Lung microvascular endothelial cell (primary cell): ENCODE measurements at regions not wholly inside any gene's neighbourhood (a gene's known extent, or its start where the extent isn't known, plus 50 kb on each side); places are given as distances from the start of the nearest gene placed in this dataset.

ENCODE experiments used
- DNase-seq, 2 donors: peaks; one replicate each; pipeline versions ENCODE4 v3.0.0 to v3.0.0-alpha.2; 2010; ENCODE audit warnings: low read depth in 2 of 2

DNA sequence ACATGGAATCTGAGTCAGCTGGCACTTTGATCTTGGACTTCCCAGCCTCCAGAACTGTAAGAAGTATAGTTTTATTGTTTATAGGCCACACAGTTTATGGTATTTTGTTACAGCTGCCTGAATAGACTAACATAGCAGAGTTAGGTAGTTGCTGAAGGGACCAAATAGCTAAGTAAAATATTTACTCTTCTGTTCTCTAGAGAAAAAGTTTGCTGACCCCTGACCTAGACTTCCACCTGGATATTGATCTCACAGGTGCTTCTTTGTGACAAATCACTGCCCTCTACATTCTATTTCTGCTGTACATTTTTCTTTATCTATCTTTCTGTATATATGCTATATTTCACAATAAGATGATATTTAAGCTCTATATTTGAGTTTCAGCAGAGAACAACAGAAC, 212.5 kb downstream of the CSNK2A3 start:
- DNase-seq: no peak

DNA sequence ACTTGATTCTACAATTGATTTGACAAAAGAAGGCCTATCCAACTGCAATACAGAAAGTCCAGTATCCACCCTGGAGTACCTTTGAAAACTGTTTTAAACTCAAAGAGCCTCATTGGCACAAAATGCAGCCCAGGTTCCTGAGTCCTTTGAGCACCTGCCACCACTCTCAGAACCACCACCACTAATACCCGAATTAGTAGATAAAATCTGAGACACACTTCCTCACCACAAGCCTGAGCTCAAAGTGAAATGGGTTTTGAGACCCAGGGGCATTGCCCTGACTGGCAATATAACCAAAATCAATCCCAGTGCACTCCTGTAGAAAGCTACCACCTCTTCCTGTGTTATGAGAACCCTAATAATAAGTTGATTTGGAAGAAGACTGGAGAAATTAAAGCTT, 215.7 kb downstream of the CSNK2A3 start:
- no peak for DNase-seq

DNA sequence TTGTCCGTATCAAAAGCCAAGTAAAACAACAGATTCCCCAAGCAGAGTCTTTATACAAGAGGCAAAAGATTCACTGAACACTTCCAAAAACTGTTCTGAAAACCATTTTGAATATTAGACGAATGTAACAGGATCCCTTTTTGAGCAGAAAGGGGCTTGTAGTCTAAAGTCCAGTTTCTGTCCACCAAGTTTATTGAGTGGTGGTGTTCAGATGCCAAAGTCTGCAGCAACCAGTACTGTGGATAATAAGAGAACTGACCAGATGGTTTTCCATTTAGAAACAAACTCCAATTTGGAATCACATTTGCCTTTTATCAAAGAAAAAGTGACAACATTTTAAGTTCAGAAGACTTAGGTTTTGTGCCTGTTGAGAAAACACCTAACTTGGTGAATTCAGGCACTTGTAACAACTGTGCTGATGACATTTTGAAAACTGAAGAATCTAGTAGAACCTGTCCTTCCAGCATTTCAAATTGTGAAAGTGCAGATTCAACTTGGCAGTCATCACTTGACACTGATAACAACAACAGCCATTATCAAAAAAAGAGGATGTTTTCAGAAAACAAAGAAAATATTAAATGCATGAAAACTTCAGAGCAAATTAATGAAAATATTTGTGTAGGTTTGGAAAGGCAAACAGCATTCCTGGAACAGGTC, 217.1 kb downstream of the CSNK2A3 start:
- no peak for DNase-seq

DNA sequence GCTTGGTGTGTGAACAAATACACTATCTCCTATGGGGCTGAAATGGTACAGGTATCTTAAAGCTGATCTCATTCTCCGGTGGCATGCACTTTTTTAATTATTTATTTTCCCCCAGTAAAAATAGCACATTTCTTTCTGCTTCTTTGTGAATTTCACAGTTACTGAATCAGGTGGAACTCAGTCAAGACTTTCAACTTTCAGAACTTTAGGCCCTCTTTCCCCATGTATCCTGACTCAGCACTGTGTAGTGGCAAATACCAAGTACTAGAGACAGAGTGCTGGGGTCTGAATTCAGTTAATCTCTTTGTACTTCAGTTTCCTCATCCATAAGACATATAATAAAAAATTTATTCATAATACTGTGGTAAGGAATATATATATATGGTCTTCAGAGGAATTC, 223.9 kb downstream of the CSNK2A3 start:
- no peak for DNase-seq

DNA sequence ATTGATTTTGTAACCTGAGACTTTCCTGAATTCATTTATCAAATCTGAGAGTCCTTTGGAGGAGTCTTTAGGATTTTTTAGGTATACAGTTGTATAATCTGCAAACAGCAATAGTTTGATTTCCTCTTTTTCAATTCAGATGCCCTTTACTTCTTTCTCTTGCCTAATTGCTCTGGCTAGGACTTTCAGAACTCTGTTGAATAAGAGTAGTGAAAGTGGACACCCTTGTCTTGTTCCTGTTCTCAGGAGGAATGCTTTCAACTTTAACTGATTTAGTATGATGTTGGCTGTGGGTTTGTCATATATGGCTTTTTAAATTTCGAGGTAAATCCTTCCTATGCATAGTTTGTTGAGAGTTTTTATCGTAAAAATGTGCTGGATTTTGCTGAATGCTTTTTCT, 227.4 kb downstream of the CSNK2A3 start:
- DNase-seq: no peak

DNA sequence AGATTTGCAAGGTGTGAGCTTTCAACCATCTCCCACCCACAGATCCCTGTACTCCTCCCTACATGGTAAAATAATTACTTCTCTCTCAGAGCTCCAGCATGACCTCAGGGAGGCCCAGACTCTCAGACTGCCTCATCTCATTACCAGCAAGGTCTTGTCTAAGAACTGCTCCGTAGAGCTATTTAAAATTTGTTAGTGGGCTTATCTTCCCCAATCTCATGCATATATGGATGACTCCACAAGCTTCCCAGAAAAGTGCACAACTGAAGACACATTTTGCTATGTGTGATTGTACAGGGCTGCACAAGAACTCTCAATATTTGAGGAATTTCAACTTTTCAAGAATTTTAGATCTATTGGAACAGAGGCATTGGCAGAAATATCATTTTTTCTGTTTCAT, 230.3 kb downstream of the CSNK2A3 start:
- DNase-seq: no peak

DNA sequence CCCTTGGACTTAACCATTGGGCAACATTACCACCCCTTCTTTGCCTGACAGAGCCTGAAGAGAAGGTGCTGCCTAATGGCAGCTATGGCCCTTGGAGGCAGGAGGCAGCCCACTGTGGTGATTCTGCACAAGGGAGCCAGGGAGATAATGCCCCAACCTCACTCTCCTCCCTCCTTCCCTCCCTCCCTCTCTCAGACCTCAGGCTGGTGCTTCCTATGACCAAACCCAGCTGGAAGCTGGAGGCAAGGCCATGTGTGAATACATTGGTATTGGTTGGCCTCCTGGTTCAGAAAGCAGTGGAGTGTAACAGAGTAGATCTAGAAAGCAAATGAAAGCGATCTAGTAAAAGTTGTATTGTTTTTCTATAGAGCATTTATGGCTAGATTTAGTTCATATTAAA, 233.1 kb downstream of the CSNK2A3 start:
- DNase-seq: no peak

DNA sequence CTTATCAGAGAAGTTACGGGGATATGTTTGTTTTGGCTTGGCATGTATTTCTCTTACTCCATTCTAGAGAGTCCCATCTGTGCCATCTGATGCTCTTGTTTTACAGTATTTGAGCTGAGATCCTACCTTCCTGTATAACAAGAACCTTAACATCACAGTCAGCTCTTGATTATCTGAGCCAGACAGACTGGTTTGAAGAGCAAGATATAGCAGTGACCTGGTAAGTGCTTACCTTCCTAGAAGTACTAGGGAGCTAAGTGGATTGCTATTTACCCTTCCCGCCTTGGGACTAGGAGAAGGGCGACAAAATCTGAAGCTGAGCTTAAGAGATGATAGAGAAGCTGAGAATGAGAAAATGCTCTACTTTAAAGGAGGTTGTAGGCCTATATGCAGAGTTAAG, 235.3 kb downstream of the CSNK2A3 start:
- no peak for DNase-seq

DNA sequence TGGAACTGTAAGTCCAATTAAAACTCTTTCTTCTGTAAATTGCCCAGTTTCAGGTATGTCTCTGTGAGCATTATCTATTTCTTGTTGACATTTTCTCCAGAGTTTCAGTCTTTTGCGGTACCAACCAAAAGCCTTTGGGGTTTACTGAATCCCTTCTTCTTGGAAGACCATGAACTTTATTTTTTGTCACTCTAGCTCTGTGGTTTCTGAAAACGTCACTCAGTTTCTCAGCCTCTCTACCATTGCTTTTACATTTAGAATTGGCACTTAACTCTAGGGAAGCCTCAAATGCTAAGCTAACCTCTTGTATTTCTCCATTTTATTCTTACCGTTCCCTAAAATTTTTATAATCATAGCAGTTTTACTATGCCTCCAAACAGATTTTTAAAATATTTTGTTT, 237.6 kb downstream of the CSNK2A3 start:
- no peak for DNase-seq

DNA sequence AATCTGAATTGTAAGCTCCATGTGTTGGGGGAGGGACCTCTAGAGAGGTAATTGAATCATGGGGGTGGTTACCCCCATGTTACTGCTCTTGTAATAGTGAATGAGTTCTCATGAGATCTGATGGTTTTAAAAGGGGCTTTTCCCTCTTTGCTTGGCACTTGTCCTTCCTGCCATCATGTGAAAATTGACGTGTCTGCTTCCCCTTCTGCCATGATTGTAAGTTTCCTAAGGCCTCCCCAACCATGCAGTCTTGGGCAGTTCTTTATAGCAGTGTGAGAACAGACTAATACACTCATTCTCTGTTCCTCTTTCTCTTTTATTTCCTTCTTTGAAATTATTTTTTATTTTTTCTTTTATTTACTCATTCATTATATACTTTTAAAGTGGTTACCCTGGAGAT, 239.4 kb downstream of the CSNK2A3 start:
- no peak for DNase-seq

DNA sequence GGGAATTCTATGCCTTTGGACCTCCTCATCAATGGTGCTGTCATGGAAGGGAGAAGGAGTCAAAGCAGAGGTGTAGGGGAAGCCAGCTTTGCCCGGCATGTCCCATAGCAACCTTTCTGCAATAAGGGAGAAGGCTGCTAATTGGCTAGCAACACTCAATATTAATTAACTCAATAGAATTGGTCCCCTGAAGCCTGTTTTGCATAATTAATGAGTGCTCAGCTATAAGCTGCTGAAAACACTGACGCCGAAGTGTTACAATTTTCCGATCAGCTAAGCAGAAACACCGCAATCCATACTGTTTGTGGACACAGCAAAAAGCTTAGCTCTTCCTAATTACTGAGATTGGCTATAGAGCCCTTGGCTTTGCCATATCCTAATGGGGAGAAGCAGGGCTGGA, 245.0 kb downstream of the CSNK2A3 start:
- DNase-seq: no peak

DNA sequence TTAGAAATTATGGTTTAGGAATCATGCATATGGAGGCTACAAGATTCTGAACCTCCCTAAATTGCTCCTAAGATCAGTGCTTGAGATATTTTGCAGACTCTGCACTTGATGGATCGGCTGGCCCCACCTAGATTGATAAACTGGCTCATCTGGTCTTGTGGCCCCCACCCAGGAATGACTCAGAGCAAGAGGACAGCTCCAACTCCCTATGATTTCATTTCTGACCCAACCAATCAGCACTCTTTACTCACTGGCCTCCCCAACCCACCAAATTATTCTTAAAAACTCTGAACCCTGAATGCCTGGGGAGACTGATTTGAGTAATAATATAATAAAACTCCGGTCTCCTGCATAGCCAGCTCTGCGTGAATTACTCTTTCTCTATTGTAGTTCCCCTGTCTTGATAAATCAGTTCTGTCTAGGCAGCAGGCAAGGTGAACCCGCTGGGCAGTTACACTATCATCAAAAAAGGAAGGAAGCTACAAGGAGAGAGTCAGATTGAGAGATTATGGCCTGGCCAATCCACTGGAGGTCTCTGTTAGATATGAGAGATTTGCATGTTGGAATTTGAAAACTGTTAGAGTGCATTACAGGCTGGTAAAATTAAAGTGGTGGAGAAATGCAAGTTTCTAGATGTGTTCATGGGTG, 245.8 kb downstream of the CSNK2A3 start:
- no peak for DNase-seq

DNA sequence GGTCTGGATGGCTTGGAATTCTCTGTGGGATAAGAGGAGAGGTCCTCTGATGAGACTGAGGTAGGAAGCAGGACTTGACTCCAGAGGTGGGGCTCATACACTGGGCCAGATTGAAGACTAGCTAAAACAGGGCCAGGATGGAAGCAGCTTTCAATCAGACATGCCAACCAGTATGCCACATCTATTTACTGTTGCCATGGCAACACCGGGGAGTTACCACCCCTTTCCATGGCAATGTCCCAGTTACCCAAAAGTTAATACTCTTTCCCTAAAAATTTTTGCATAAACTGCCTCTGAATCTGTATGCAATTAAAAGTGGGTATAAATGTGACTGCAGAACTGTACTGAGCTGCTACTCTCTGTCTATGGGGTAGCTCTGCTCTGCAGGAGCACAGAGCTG, 247.5 kb upstream of the ZBED5 start:
- no peak for DNase-seq

DNA sequence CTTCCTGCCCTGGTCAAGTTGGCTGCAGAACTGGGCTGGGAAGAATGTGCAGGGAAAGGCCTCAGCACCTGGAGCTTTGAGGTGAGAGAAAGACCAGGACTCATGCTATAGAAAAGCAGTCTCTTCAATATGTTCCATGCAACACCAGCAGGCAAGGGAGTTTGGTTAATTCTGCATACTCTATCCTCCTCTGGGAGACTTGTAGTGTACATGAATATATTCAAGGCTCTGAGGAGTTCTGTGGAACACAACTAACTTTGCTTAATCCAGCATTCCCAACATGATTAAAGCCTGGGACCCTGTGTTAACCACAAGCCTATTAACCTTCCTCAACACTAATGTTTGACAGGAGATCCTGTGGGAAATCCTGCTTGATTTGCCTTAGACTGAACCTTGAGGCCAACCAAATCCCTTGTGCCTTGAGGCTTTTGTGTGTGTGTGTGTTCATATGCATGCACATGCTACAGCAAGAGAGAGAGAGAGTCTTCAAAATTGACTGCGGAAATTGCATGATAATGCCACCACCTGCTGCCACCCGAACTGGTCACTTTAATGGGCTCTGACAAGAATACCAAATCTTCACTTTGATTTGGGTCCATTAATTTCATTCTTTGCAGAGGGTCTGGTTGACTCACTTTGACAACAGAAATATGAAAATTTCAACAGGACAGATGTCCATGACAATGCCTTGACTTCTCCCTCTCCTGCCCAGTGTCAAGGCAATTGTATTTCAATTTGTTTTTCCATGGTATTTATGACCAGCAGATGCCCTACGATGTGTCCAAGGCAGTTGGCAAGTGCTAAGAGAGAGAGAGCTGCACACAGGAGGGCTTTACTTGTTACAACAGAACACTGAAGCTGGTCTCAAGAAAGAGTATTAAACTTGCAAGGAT, 238.2 kb upstream of the ZBED5 start:
- DNase-seq: no peak

DNA sequence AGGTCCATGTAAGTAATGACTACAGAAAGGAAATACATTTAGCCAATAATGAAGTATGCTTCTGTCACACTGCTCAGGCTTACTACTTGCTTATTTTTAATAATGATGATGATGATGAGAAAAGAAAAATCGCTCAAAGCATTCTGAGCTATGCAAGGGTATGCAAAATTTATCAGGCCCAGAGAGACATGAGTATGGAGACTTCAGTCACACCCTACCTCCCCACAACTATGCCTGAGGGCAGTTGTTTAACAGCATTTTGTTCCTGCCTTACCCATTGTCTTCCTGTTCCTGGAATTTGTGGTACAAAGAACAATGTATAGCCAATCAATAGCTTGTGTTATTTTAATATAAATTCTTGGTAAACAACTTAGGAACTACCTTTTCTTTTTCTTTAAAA, 232.6 kb upstream of the ZBED5 start:
- DNase-seq: no peak

DNA sequence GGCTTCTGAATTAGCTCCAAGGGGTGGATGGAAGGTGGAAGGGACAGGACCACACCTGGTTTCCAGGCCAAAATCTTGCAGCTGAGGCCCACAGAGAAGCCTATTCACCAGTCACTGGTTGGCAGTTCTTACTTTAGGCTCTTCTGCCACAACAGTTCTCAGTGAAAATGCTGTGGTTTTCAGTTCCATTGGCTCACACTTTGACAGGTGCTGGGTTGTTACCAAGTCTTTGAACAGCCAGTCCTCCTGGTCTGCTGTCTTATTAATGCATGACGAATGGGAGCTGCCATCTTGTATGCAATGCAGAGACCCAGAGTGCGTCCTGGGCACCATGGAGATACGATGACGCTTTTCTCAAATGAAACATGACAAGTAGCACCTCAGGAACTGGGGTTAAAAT, 232.0 kb upstream of the ZBED5 start:
- no peak for DNase-seq

DNA sequence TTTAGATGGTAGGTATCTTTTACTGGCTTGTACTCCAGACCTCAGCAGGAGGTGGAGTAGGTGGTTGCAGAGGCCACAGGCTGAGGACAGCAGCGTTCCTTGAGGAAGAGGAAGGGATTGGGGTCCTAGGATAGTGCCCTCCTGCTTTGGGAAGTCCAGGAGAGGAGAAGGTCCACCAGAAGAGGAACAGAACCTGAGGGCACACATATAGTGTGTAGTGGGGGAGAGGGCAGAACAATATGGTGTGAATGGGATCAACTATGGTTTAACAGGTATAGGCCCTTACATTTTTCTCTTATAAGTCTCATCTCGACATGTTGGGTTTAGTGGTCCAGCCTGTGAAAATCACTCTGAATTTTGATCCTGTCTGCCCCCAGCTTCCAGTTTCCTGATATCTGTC, 229.1 kb upstream of the ZBED5 start:
- no peak for DNase-seq

DNA sequence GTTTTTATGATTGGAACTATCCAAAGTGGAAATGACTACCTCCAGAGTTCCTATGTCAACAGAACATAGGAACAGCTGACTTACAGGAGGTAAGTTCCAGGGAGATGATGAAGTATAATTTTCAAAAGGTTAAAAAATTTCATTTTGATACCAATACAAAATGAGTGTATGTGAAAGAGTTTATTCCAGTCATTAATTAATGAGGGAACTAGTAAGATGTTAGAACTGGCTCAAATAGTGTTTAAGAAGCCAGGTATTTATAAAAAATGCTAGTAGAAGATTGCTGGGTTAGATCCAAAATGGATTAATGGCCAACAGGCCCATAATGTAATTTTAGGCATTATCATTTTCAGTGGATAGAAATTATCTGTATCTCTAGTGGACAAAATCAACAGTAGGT, 227.7 kb upstream of the ZBED5 start:
- DNase-seq: no peak

DNA sequence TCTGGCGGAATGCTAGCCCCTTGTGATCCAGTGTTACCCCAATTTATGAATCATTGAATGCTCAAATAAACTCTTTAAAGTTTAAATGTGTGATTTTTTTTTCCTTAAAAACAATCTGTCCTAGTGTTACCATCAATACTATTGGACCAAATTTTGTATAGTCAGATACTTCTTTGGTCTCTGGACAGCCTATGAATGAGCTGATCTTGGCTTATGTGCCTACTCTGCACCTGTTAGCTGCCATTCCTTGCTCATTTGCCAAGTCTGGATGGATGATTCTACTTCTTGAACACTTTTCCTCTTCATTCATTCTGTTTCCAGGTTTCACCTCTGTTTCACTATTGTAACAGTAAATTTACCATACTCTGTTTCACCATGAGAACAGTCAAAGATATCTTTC, 226.5 kb upstream of the ZBED5 start:
- DNase-seq: no peak

DNA sequence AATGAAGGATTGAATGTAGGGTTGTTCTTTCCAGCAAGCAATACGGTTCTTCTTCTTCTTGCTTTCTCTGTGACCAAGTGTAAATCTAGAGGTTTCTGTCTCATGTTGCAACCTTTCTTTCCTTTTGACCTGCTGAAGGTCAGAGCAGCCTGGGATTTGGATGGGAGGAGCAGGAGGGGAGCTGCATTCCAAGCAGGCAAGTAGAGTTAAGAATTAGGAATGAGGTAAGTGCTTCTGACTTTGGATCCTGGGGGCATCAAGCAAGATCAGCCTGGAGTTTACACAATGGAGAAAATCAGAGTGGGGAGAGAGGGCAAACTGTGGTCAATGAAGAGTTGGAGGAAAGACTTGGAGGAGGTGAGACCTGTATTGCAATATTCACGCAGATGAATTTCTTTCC, 225.6 kb upstream of the ZBED5 start:
- DNase-seq: no peak

DNA sequence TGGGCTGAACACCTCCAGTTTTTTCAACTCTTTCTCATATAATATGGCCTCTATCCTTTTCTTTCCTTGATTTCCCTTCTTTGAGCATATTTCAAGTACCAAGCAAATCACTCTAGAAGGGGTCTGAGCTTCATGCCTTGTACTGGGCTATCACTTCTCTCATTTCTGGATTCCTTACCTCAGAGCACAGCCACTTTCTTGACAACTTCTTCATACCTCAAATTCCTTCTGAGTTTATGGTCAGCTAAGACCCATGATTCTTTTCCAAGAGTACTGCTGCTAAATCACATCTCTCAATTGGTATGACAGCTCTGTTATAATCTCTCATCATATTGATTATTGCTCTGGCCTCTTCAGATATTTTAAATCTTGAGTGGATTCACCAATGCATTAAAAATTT, 224.8 kb upstream of the ZBED5 start:
- DNase-seq: no peak

DNA sequence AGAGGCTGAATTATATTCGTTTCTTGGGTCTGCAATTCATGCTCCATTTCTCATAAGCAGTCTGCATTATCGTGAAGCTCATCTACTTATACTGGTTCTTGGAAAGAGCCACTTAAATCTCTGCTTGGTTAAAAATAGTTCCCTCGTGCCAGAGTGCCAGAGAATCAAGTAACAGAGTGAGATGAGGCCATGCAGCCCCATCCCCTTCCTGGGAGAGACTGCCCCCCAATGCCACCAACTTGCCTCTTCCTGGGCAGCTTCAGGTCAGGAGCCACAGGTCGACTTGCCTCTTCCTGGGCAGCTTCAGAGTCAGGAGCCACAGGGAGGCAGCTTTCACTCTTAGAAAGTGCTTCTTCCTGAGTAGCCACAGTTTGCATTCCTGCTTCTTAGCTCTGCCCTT, 223.9 kb upstream of the ZBED5 start:
- no peak for DNase-seq

DNA sequence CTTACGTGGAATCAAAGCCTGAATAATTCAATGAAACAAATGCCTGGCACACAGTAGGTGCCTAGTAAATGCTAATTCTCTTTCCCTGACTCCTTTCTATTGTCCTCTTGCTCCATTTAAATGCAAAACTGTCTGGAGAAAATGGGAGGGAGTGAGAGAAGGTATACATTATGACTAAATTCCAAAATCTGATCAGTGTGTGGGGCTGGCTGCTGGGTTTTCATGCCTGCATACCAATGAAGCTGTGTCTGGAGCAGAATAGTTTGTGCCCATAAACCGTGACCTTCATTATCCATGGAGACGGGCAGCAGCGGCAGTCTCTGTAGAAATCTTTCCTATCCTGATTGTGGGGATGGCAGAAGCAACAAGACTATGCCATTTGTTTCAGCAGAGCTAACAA, 223.4 kb upstream of the ZBED5 start:
- no peak for DNase-seq
